ENCODE measurements at regions not wholly inside any gene's neighbourhood (a gene's known extent, or its start where the extent isn't known, plus 50 kb on each side); places are given as distances from the start of the nearest gene placed in this dataset.

DNA sequence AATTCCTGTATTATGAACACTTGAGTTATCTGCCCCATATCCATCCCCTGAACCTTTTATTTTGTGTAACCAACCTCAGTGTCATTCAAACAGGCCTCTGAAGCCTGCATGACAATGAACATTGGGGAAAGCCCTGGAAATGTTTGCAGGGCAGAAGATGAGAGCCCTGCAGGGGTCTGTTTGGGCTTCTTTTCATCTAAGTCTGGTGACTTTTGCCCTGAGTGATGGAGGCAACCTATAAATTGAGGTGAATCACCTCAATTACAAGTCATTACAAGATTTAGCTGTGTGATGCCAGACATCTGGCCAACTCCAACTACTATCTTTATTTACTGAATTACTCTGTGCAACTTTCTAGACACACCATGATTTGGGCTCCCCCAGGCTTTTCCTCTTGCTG, 189.2 kb downstream of the MAF start:
- Histone ChIP-seq H4K20me1 (ENCODE audit: insufficient read depth, low read length) (no peaks in the 10 kb centered on the region), H2AFZ (ENCODE audit: low read depth, low read length) (no peak overlapping the region), H3K27ac (ENCODE audit: low read depth, low read length) (no peak overlapping the region), H3K9ac (ENCODE audit: low read length) (no peak overlapping the region), H3K4me2 (ENCODE audit: low read length) (no peak overlapping the region), H3K36me3 (ENCODE audit: insufficient read depth, low read length) (no peaks in the 10 kb centered on the region), H3K9me3 (ENCODE audit: insufficient read depth, low read depth, low read length) (no peaks in the 10 kb centered on the region), H3K4me3 (ENCODE audit: insufficient read depth, low read depth, low read length) (no peak overlapping the region), H3K4me1 (ENCODE audit: insufficient read depth, low read length) (no peaks in the 10 kb centered on the region), H3K79me2 (ENCODE audit: insufficient read depth, low read length) (no peaks in the 10 kb centered on the region), H3K27me3 (ENCODE audit: insufficient read depth, low read length) (no peaks in the 10 kb centered on the region)
- Mint-ChIP-seq H3K27ac (ENCODE audit: unreplicated experiment) (no peak overlapping the region), H3K36me3 (ENCODE audit: low read depth, unreplicated experiment) (no peaks in the 10 kb centered on the region), H3K4me3 (ENCODE audit: unreplicated experiment) (no peak overlapping the region), H3K27me3 (ENCODE audit: low read depth, unreplicated experiment) (peaks cover 17% of the 10 kb centered on the region), H3K4me1 (ENCODE audit: low read depth, unreplicated experiment) (no peaks in the 10 kb centered on the region), H3K9me3 (ENCODE audit: unreplicated experiment) (no peaks in the 10 kb centered on the region)
- no peak for DNase-seq (ENCODE audit: low read depth)
- TF ChIP-seq CTCF (IDR thresholded peaks at IDR 0.05; ENCODE audit: insufficient read depth, low read depth, low read length) (no peak), EZH2 (IDR thresholded peaks at IDR 0.05; ENCODE audit: insufficient read depth, low read length) (no peak)
- no peak for FAIRE-seq

- H3K36me3 Mint-ChIP-seq (ENCODE audit: low read depth, unreplicated experiment): no peaks in the 10 kb centered on the region
- Histone ChIP-seq H3K27ac (ENCODE audit: low read depth, low read length) (no peak overlapping the region), H3K27me3 (ENCODE audit: insufficient read depth, low read length) (no peaks in the 10 kb centered on the region), H3K9ac (ENCODE audit: low read length) (no peak overlapping the region), H3K4me1 (ENCODE audit: insufficient read depth, low read length) (no peaks in the 10 kb centered on the region), H3K4me2 (ENCODE audit: low read length) (no peak overlapping the region), H3K36me3 (ENCODE audit: insufficient read depth, low read length) (no peaks in the 10 kb centered on the region), H4K20me1 (ENCODE audit: insufficient read depth, low read length) (no peaks in the 10 kb centered on the region), H3K9me3 (ENCODE audit: insufficient read depth, low read depth, low read length) (no peaks in the 10 kb centered on the region), H3K4me3 (ENCODE audit: insufficient read depth, low read depth, low read length) (no peak overlapping the region), H3K79me2 (ENCODE audit: insufficient read depth, low read length) (no peaks in the 10 kb centered on the region), H2AFZ (ENCODE audit: low read depth, low read length) (no peak overlapping the region)
- DNase-seq (ENCODE audit: low read depth): no peak
- TF ChIP-seq EZH2 (IDR thresholded peaks at IDR 0.05; ENCODE audit: insufficient read depth, low read length) (no peak), CTCF (IDR thresholded peaks at IDR 0.05; ENCODE audit: insufficient read depth, low read depth, low read length) (no peak)
- H3K4me3 Mint-ChIP-seq (ENCODE audit: unreplicated experiment): no peak overlapping the region
- no peak for FAIRE-seq
- peaks cover 2% of the 10 kb centered on the region for H3K9me3 Mint-ChIP-seq (ENCODE audit: unreplicated experiment)
- H3K27me3 Mint-ChIP-seq (ENCODE audit: low read depth, unreplicated experiment): peaks cover 17% of the 10 kb centered on the region
- H3K4me1 Mint-ChIP-seq (ENCODE audit: low read depth, unreplicated experiment): no peaks in the 10 kb centered on the region
- no peak overlapping the region for H3K27ac Mint-ChIP-seq (ENCODE audit: unreplicated experiment)
These were observed 190.6 kb downstream of the MAF start for GRCh38 chr16:79409978-79410377.

- FAIRE-seq: no peak
- Histone ChIP-seq H4K20me1 (ENCODE audit: insufficient read depth, low read length) (no peaks in the 10 kb centered on the region), H3K27me3 (ENCODE audit: insufficient read depth, low read length) (no peaks in the 10 kb centered on the region), H3K9ac (ENCODE audit: low read length) (no peak overlapping the region), H3K27ac (ENCODE audit: low read depth, low read length) (no peak overlapping the region), H3K4me3 (ENCODE audit: insufficient read depth, low read depth, low read length) (no peak overlapping the region), H3K4me2 (ENCODE audit: low read length) (no peak overlapping the region), H3K4me1 (ENCODE audit: insufficient read depth, low read length) (no peaks in the 10 kb centered on the region), H3K79me2 (ENCODE audit: insufficient read depth, low read length) (no peaks in the 10 kb centered on the region), H3K36me3 (ENCODE audit: insufficient read depth, low read length) (no peaks in the 10 kb centered on the region), H3K9me3 (ENCODE audit: insufficient read depth, low read depth, low read length) (no peaks in the 10 kb centered on the region), H2AFZ (ENCODE audit: low read depth, low read length) (no peak overlapping the region)
- Mint-ChIP-seq H3K4me3 (ENCODE audit: unreplicated experiment) (no peak overlapping the region), H3K27me3 (ENCODE audit: low read depth, unreplicated experiment) (peaks cover 15% of the 10 kb centered on the region), H3K36me3 (ENCODE audit: low read depth, unreplicated experiment) (no peaks in the 10 kb centered on the region), H3K27ac (ENCODE audit: unreplicated experiment) (no peak overlapping the region), H3K9me3 (ENCODE audit: unreplicated experiment) (peaks cover 2% of the 10 kb centered on the region), H3K4me1 (ENCODE audit: low read depth, unreplicated experiment) (no peaks in the 10 kb centered on the region)
- DNase-seq (ENCODE audit: low read depth): no peak
- no peak for TF ChIP-seq CTCF (IDR thresholded peaks at IDR 0.05; ENCODE audit: insufficient read depth, low read depth, low read length)
- no peak for TF ChIP-seq EZH2 (IDR thresholded peaks at IDR 0.05; ENCODE audit: insufficient read depth, low read length)
These were observed 192.2 kb downstream of the MAF start for GRCh38 chr16:79408355-79408754.
